ENCODE measurements at regions not wholly inside any gene's neighbourhood (a gene's known extent, or its start where the extent isn't known, plus 50 kb on each side); places are given as distances from the start of the nearest gene placed in this dataset.

DNA sequence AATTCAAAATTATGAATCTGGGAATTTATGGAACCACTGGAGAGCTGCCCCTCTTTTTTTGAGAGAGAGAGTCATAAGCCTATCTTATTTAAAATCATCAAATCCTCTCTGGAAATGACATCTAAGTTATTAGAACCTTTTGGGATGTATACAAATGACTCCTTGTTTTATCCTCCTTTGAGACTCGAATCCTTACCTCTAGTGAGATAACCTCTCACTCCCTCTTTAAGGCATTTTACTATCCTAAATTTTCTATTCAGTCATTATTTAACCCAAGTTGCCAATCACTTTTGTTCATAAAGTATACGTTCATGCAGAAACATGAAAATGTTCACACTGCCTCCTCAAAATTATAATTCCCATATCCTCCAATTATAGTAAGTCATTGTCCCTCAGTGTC, 313.6 kb upstream of the C1orf87 start:
- Histone ChIP-seq H3K4me2 (ENCODE audit: low read length) (no peak overlapping the region), H3K27ac (ENCODE audit: low read length) (no peak overlapping the region), H4K20me1 (ENCODE audit: insufficient read depth) (no peaks in the 10 kb centered on the region), H3F3A (ENCODE audit: insufficient read depth, low read length, poor library complexity, severe bottlenecking) (no peaks in the 10 kb centered on the region), H3K79me2 (replicated peaks; ENCODE audit: insufficient read depth, low read length) (no peaks in the 10 kb centered on the region), H3K9me3 (ENCODE audit: low read length) (no peaks in the 10 kb centered on the region), H2AFZ (ENCODE audit: low read depth, low read length) (no peak overlapping the region), H3K9me2 (ENCODE audit: insufficient read depth, low read length) (no peaks in the 10 kb centered on the region), H3K4me3 (ENCODE audit: low read length) (no peak overlapping the region), H3K9ac (ENCODE audit: low read length) (no peak overlapping the region), H3K36me3 (ENCODE audit: insufficient read depth, low read length) (no peaks in the 10 kb centered on the region), H3K27me3 (ENCODE audit: insufficient read depth, low read depth, low read length) (no peaks in the 10 kb centered on the region)
- TF ChIP-seq TAF1 (IDR thresholded peaks at IDR 0.05; ENCODE audit: low read depth) = no peak
- no peak for TF ChIP-seq POLR2AphosphoS5 (IDR thresholded peaks at IDR 0.05)
- TF ChIP-seq, protein P1, sequence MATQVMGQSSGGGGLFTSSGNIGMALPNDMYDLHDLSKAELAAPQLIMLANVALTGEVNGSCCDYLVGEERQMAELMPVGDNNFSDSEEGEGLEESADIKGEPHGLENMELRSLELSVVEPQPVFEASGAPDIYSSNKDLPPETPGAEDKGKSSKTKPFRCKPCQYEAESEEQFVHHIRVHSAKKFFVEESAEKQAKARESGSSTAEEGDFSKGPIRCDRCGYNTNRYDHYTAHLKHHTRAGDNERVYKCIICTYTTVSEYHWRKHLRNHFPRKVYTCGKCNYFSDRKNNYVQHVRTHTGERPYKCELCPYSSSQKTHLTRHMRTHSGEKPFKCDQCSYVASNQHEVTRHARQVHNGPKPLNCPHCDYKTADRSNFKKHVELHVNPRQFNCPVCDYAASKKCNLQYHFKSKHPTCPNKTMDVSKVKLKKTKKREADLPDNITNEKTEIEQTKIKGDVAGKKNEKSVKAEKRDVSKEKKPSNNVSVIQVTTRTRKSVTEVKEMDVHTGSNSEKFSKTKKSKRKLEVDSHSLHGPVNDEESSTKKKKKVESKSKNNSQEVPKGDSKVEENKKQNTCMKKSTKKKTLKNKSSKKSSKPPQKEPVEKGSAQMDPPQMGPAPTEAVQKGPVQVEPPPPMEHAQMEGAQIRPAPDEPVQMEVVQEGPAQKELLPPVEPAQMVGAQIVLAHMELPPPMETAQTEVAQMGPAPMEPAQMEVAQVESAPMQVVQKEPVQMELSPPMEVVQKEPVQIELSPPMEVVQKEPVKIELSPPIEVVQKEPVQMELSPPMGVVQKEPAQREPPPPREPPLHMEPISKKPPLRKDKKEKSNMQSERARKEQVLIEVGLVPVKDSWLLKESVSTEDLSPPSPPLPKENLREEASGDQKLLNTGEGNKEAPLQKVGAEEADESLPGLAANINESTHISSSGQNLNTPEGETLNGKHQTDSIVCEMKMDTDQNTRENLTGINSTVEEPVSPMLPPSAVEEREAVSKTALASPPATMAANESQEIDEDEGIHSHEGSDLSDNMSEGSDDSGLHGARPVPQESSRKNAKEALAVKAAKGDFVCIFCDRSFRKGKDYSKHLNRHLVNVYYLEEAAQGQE (IDR thresholded peaks at IDR 0.05; ENCODE audit: borderline replicate concordance) = no peak
- TF ChIP-seq, protein P2, sequence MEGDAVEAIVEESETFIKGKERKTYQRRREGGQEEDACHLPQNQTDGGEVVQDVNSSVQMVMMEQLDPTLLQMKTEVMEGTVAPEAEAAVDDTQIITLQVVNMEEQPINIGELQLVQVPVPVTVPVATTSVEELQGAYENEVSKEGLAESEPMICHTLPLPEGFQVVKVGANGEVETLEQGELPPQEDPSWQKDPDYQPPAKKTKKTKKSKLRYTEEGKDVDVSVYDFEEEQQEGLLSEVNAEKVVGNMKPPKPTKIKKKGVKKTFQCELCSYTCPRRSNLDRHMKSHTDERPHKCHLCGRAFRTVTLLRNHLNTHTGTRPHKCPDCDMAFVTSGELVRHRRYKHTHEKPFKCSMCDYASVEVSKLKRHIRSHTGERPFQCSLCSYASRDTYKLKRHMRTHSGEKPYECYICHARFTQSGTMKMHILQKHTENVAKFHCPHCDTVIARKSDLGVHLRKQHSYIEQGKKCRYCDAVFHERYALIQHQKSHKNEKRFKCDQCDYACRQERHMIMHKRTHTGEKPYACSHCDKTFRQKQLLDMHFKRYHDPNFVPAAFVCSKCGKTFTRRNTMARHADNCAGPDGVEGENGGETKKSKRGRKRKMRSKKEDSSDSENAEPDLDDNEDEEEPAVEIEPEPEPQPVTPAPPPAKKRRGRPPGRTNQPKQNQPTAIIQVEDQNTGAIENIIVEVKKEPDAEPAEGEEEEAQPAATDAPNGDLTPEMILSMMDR (IDR thresholded peaks at IDR 0.05; ENCODE audit: poor library complexity, severe bottlenecking) = no peak
- TF ChIP-seq RAD21 (conservative IDR thresholded peaks at IDR 0.05) = no peak

DNA sequence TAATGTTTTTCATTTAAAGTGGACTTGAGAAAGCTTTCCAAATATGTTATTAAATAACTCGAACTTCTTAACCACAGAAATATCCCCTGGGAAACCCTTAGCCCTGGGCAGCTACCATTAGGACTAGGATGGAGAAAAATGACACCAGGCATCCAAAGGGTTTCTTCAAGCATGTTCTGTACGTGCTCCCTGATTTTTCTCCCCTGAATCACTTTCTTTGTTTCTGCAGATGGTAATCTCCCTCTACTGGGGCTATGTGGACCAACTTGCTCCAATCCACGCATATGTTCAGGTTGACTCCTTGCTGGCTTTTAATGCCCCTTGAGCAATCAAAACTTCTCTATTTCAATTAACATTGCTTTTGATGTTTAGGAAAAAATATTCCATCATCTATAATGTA, 312.7 kb upstream of the C1orf87 start:
- H3K27ac ChIP-seq (ENCODE audit: low read length) = no peak overlapping the region
- H3K9me3 ChIP-seq (ENCODE audit: low read length) = no peaks in the 10 kb centered on the region
- TF ChIP-seq EP300 (conservative IDR thresholded peaks at IDR 0.05; ENCODE audit: poor library complexity, severe bottlenecking) (no peak), TAF1 (IDR thresholded peaks at IDR 0.05; ENCODE audit: low read depth) (no peak), SMC3 (conservative IDR thresholded peaks at IDR 0.05; ENCODE audit: poor library complexity) (no peak), POLR2AphosphoS5 (IDR thresholded peaks at IDR 0.05) (no peak), MXI1 (conservative IDR thresholded peaks at IDR 0.05; ENCODE audit: poor library complexity, severe bottlenecking) (no peak), EZH2 (IDR thresholded peaks at IDR 0.05; ENCODE audit: borderline replicate concordance, insufficient read depth, low read length, poor library complexity, severe bottlenecking) (no peak), RAD21 (conservative IDR thresholded peaks at IDR 0.05) (no peak)
- TF ChIP-seq, protein P1 (IDR thresholded peaks at IDR 0.05; ENCODE audit: borderline replicate concordance) = no peak
- TF ChIP-seq, protein P2 (IDR thresholded peaks at IDR 0.05; ENCODE audit: poor library complexity, severe bottlenecking) = no peak
- H2AFZ ChIP-seq (ENCODE audit: low read depth, low read length) = no peak overlapping the region
- no peaks in the 10 kb centered on the region for H3K9me2 ChIP-seq (ENCODE audit: insufficient read depth, low read length)
- H4K20me1 ChIP-seq (ENCODE audit: insufficient read depth) = no peaks in the 10 kb centered on the region
- no peaks in the 10 kb centered on the region for H3F3A ChIP-seq (ENCODE audit: insufficient read depth, low read length, poor library complexity, severe bottlenecking)
- H3K4me3 ChIP-seq (ENCODE audit: low read length) = no peak overlapping the region
- no peaks in the 10 kb centered on the region for H3K36me3 ChIP-seq (ENCODE audit: insufficient read depth, low read length)
- H3K27me3 ChIP-seq (ENCODE audit: insufficient read depth, low read depth, low read length) = no peaks in the 10 kb centered on the region
- H3K9ac ChIP-seq (ENCODE audit: low read length) = no peak overlapping the region
- no peaks in the 10 kb centered on the region for H3K79me2 ChIP-seq (replicated peaks; ENCODE audit: insufficient read depth, low read length)
- H3K4me2 ChIP-seq (ENCODE audit: low read length) = no peak overlapping the region
